GM21576 (cell line): ENCODE measurements at regions not wholly inside any gene's neighbourhood (a gene's known extent, or its start where the extent isn't known, plus 50 kb on each side); places are given as distances from the start of the nearest gene placed in this dataset.
"Not testable (repeated sequence)": the region's sequence is repeated elsewhere in the genome, so short reads cannot be mapped to it uniquely, and the experiment has no call there.

Experiments
- ATAC-seq: cut with Tn5 transposase; IDR thresholded peaks from one replicate; pipeline ENCODE4 v1.9.1; 2021; ENCODE audit warnings: mild to moderate bottlenecking, moderate library complexity; ENCODE audit not compliant: unreplicated experiment

DNA sequence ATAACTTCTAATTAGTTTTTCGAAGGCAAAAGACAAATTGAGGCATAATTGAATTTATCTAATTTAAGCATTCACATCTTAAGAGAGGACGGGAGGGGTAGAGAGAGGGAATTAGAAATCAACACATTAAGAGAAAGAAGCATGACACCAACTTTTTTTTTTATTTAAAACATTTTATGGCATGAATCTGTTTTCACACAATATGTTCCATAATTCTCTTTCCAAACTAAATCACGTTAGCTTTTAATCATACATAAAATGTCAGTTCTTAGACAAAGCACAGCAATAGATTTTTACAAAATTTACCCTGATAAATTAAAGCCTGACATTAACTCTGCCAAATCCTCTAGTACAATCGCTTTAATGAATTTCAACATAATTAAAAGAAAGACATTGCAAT lies 600.8 kb upstream of the ROBO1 start:
- no peak for ATAC-seq

DNA sequence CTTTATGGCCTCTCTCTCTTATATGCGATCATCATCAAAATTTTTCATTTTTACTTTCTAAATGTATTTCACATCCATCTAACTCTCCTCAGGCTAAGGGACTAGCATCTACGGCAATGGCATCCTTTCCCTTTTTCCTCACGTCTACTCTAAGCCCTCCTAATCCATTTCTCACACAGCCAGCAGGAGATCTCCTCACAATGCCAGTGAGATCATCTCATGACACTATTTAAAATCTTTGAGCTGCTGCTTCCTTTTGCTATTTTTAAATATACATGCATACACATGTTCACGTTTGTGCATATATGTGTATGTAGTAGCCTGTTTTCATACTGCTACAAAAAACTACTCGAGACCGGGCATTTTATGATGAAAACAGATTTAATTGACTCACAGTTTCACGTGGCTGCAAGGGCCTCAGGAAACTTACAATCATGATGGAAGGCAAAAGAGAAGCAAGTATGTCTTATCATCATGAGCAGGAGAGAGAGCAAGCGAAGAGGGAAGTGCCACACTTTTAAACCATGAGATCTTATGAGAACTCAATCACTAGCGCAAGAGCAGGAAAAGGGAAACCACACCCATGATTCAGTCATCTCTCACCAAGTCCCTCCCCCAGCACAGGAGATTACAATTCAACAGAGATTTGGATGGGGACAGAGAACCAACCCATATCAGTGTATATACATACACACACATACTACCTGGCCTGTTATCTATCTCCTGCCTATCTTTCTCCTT lies 599.2 kb upstream of the ROBO1 start:
- no peak for ATAC-seq

DNA sequence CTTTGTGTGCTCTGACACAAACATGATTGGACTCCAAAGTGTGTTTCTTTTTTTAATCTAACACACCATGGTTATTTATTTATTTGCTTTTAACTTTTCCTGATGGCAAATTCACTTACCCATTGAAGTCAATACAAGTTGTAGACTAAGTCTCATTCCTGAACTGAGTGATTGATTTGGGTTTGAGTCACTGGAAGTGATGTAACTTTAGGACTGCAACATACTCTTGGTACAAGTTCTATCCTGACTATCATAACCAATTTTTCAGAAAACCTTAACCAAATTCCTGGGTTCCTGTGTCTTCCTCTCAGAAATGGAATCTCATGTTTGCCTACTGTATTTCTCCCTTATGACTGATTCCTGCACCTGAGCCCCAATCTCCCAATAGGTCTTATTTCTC lies 590.0 kb upstream of the ROBO1 start:
- ATAC-seq, result no peak

DNA sequence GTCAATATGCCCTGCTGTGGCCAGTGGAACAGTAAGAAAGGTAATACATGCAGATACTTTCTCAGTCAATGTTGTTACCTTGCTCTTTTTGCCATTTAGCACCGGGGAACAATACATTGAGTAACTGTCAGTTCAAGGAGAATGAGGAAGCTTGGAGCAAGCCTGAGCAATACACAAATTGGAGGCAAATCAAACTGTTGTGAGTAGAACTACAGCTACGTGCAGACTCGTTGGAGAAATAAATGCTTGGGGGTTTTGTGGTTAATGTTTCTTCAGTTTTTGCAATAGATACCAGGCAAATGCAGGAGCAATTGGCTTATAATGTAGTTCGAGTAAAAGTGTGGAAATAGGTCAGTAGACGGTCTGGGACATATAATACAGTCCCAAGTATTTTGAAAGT lies 587.3 kb upstream of the ROBO1 start:
- ATAC-seq, result no peak

DNA sequence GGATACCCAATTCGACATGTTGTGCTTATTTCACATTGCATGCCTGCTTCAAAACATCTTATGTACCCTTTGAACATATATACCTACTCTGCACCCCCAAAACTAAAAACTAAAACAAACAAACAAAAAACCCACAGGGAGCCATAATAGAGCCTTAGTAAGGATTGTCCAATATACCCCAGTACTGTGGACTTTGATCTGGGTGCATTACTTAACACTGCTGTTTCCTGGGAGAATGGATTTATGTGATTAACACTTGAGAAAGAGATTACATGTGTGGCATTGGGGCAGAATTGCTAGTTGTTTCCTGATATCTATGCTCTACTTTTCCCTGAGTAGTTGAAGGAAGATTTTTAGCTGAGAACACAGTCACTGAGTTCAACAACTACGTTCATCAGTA lies 583.4 kb upstream of the ROBO1 start:
- ATAC-seq, result no peak

DNA sequence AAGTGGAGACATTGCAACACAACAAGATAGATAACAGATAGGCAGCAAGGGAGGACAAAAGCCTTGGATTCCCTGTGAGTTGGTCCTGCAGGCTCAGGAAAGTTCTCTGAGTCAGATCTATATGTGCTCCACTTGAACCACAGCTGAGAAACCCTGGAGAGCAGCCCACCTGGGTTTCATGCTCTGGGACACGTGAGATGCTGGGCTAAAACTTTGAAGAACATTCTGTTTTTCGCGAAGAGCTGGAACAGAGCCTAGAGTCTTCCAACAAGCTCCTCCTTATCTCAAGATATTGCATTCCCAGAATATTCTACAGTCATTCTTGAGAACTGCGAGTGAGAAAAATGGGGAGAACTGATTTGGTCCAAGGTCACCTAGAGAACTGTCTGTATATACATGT lies 583.0 kb upstream of the ROBO1 start:
- ATAC-seq, result no peak

DNA sequence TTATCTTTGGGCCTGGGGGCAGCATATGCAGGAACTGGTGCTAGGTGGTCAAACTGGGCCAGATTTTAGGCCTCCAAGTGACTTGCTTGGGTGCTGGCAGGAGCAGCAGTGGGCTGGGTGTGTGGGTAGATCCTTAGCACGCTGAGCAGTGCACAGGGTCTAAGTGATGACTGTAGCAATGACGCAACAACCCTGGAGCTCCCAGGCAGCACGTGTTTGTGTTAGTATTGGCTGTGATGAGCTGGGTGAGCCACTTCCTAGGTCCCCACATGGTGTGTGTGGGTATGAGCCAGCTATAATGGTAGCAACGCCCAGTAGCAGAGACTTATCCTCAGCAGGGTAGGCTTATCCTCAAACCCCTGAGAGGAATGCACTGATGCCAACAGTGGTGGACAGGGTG lies 570.6 kb upstream of the ROBO1 start:
- ATAC-seq, result no peak

DNA sequence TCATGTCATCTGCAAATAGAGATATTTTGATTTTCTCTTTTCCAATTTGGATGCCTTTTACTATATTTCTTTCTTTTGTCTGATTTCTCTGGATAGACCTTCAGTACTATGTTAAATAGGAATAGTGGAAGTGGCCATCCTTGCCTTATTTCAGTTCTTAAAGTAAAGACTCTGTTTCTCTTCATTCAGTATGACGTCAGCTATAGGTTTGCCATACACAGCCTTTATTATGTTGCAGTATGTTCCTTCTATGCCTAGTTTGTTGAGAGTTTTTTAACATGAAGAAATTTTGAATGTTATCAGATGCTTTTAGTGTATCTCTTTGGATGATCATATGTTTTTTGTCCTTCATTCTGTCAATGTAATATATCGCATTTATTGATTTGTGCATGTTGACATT lies 566.7 kb upstream of the ROBO1 start:
- ATAC-seq, result no peak

DNA sequence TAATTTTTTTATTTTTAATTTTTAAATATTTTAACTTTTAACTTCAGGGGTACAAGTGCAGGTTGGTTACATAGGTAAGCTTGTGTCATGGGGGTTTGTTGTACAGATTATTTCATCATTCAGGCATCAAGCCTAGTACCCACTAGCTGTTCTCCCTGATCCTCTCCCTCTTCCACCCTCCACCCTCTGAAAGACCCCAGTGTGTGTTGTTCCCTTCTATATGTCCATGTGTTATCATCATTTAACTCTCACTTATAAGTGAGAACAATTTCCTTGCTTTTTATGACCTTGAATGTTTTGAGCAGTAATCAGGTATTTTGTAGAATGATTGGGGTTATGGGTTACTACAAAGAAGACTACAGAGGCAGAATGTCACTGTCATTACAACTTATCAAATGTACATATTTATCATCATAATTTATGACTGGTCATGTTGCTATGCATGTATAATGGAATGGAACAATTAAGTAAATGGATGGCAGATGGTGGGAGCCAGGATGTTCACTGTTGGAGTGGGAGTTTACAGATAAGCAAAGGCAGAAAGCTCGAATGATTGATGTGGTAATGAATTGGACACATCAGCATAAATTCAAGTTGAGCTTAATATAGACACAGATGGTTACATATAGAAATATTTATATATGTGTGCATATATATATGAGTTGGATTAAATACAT lies 563.8 kb upstream of the ROBO1 start:
- no peak for ATAC-seq

DNA sequence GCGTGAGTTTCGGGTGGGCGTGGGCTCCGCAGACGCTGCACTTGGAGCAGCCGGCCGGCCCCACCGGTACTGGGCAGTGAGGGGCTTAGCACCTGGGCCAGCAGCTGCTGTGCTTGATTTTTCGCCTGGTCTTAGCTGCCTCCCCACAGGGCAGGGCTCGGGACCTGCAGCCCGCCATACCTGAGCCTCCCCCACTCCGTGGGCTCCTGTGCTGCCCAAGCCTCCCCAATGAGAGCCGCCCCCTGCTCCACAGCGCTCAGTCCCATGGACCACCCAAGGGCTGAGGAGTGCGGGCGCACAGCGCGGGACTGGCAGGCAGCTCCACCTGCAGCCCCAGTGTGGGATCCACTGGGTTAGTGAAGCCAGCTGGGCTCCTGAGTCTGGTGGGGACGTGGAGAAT lies 546.7 kb upstream of the ROBO1 start:
- not testable (repeated sequence) for ATAC-seq

DNA sequence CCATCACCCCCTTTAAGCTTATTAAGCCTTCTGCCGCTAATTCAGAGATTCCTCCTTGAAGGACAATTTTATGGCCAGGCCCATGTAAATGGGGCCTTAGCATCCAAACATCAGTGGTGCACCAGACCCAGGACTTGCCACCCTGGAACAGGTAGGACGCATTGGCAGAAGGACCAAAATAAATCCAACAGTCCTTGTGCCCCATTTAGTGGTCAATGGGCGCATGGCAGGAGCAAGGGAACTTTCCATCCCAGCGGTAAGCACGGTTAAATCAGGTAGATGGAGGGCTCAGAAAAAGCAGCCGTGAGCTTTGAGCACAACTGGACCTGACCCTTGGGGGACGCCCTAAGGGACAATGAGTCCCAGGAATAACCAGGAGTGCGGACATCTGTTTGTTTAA lies 540.8 kb upstream of the ROBO1 start:
- ATAC-seq, result no peak

DNA sequence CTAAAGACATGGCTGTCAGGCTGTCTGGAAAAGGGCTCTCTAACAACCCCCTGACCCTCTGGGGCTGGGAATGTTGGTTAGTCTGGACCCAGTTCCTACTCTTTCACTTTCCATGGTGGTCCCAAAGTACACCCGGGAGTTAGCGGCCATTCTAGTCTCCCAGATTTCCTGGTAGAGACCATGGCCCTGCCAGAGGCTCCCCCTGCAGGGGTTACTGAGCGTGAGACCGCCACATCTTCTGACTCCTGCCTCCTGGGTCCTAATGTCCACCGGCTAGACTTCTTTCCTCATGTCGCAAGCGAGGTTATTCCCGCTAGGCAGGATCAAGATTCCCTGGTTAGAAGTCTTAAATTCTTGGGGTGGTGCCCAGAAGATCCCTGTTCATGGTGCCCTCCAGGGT lies 540.0 kb upstream of the ROBO1 start:
- no peak for ATAC-seq

DNA sequence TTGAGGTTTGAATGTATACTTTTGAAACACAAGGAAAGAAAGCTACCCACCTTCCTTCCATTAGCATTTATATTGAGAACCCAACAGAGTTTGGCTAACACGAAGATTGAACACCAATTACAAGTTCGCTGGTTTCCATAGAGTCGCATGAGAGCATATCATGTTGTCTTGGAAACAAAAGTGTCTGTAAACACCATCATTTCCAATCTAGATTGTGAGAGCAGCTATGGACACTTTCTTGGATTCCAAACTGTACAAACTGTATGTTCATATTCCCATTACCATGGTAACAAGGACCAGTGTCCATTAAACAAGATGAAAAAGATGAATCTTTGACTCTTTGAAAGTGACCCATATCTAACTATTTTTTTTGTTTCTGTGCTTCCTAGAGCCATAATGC lies 529.9 kb upstream of the ROBO1 start:
- ATAC-seq, result no peak

DNA sequence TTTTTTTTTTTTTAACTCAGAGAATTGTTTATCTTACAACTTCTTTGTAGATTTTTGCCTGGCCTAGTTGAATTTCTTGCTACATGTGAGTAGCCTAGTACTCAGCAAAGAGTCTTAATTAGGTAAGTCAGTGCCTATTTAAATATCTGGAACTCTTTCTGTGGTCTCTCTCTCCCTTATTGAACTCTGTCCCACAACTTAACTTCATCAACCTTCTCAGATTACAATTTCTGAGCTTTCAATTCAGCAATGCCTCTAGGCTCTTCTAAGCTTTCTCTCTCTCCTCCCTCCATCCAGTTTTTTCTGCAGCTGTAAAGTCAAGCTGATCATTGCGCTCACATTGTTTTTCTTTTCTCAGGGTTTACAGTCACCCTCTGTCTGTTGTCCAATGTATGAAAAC lies 517.6 kb upstream of the ROBO1 start:
- no peak for ATAC-seq

DNA sequence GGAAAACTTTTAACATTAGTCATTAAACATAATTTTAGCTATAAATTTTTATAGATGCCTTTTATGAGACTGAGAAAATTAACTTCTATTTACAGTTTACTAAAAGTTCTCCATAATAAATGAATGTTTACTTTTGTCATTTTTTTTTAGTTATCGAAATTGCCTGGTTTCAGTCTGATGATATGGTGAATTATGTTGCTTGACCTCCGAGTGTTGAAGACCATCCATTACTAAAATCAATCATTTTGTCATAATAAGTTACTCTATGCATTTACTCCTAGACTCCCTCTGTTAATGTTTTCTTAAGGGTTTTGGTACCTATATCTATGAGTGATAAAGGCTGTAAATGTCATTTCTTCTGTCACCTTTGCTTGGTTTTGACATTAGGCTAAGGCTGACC lies 516.0 kb upstream of the ROBO1 start:
- no peak for ATAC-seq

DNA sequence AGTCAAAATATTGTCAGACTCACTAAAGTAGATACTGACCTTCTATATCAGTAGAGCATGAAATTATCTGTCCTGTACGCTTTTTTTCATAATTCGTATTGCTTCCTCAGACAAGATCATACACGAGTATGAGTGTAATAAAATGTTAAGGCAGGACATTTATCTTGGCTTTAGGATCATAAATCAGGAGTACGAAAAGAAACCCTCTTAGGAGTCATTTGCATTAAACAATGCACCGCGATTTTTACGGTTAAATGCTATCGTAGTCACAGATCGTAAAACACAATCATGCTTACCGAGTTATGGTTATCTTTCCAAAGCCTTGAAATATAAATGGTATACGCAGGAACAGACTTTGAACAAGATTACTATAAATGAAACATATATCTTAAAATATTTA lies 510.3 kb upstream of the ROBO1 start:
- no peak for ATAC-seq

DNA sequence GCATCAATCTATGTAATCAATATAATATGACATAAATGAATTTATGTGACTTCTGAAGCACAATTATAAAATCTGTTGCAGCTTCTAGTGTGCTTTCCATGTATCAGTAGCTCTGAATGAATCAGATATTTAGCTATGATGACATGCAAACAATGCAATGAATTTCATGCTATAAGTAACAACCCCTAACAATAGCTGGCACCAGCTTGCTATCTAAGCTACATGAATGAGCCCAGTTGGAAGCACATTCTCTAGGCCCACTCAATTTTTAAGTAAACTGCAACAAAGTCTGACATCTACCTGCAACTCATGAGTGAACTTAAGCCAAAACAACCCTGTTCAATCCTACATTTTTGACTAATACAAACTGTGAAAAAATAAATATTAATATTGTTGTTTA lies 507.3 kb upstream of the ROBO1 start:
- ATAC-seq, result no peak

DNA sequence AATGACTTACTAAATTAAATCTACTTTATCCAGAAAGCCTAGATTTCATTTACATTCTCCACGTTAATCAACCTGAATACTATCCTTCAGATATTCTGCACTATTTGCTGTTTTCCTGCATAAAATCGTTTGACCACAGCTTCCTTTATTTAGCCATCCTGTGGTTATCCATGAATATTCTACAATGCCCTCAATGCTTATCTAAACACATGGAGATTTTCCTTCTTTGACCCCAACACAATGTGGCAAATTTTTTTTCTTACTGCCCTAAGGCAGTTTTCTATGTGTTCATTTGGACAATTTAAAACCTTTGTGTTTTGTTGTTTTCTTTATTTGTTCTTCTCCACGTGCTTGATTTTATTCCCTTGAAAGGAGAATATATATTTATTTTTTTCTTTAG lies 495.5 kb upstream of the ROBO1 start:
- no peak for ATAC-seq

DNA sequence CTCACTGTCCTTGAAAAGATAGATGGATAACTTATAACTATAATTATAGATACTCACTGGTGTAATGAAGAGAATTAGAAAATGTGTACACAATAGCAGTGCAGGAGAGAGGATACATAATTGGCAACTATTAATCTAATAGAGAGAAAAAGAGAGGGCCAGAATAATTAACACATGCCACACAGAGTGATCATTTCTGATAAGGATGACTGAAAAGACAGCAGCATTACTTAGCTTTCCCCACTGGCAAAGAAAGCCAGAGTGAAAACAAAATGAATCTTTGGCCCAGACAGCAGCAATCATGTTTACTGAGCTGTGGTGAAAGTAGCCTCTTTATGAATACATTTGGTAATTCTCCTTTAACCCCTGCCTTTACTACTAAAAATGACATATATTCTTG lies 493.3 kb upstream of the ROBO1 start:
- ATAC-seq, result no peak

DNA sequence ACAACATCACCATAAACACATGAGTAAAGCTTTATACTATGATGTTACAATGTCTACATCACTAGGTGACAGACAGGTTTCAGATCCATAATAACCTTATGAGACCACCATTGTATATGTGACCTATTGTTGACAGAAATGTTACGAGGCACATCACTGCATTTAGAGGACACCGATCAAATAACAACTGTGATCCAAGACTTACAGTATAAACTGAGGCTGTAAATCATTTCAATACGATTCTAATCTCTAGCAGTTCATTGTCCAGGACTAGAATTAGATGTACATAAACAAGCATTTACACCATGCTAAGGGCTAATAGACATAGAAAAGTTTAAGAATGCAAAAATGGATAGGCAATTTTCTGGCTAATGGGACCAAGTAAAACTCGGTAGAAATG lies 491.9 kb upstream of the ROBO1 start:
- no peak for ATAC-seq

DNA sequence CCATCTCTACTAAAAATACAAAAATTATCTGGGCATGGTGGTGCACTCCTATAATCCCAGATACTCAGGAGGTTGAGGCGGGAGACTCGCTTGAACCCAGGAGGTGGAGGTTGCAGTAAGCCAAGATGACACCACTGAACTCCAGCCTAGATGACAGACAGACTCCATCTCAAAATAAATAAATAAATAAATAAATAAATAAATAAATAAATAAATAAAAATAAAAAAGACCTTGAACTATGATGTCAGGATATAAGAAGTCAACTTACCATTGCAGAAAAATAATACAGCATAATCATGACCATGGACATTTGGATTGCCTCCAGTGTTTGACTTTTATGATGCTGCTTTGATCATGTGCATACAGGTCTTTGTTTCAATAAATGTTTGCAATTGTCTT lies 484.3 kb upstream of the ROBO1 start:
- no peak for ATAC-seq

DNA sequence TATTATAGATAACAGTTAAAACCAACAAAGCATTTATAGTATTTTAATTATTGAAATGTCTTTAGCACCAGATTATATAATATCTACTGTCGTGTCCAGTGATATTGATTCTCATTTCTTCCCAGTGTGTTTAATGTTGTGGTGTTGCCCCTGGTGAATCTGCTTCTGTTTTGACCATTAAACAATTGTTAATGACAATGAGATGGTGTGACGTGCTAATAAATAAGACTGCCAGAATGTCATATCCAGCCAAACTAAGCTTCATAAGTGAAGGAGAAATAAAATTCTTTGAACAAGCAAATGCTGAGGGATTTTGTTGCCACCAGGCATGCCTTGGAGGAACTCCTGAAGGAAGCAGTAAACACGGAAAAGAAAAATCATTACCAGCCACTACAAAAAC lies 480.0 kb upstream of the ROBO1 start:
- no peak for ATAC-seq

DNA sequence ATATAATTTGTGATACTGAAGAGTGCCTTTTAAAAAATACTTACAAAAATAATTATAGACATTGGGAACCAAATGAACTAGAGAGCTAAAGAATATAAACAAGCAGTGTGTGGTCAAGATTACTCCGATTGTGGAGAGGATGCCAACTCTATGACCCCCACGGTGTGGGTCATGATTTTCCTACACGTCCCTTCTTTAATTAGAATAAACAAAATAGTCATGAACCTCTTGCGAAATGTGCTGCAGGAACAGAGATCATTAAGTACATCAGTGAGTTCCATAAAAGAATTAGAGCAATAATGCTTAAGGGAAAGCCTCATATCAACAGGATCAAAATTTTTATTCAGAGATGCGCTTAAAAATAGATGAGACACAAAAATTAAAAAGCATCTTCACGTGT lies 476.6 kb upstream of the ROBO1 start:
- ATAC-seq, result no peak
